GM12878 (cell line): ENCODE measurements at regions not wholly inside any gene's neighbourhood (a gene's known extent, or its start where the extent isn't known, plus 50 kb on each side); places are given as distances from the start of the nearest gene placed in this dataset.

ENCODE experiments used
- ESRRA ChIP-seq: IDR thresholded peaks from 2 replicates; pipeline ENCODE4 v1.6.1; 2012; ENCODE audit warnings: mild to moderate bottlenecking, low read length, improper control_type of control experiment
- POLR2A ChIP-seq: IDR thresholded peaks from 2 replicates; pipeline ENCODE4 v1.6.1; 2011; ENCODE audit warnings: low read depth, mild to moderate bottlenecking, low read length
- ZBTB40 ChIP-seq: fragments of 450-650 bp; IDR thresholded peaks from 2 replicates; pipeline ENCODE4 v1.6.1; 2016; ENCODE audit warnings: mild to moderate bottlenecking, moderate library complexity, borderline replicate concordance

- TF ChIP-seq ESRRA (no peak), ZBTB40 (no peak), POLR2A (no peak)
Observed at GRCh38 chr18:44065206-44065605, 615.5 kb upstream of the SETBP1 start.
